ENCODE measurements at regions not wholly inside any gene's neighbourhood (a gene's known extent, or its start where the extent isn't known, plus 50 kb on each side); places are given as distances from the start of the nearest gene placed in this dataset.

DNA sequence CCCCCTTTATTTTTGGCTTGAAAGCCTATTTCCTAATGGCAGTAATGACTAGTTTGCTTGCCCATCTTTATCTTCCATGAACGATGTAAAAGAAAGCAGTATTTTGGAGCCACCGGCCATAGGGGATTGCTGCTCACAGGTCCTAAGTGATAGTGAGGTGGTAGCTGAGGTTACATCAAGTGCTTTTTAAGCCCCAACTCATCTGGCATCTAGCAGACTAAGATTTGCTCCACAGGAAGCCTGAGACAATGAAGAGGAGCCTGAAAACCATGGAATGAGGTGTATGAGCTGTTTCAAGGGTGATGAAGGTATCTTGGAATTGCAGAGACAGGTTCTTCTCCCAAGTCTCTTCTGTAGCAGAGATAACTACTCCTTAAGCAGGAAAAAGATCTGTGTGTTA, 496.3 kb downstream of the XPNPEP1 start:
- Histone ChIP-seq H3K9me2 (ENCODE audit: insufficient read depth, low read length) (no peaks in the 10 kb centered on the region), H3K27ac (ENCODE audit: low read length) (no peak overlapping the region), H4K20me1 (ENCODE audit: insufficient read depth) (no peaks in the 10 kb centered on the region), H3K4me3 (ENCODE audit: low read length) (no peak overlapping the region), H2AFZ (ENCODE audit: low read depth, low read length) (no peak overlapping the region), H3K27me3 (ENCODE audit: insufficient read depth, low read depth, low read length) (no peaks in the 10 kb centered on the region), H3K79me2 (replicated peaks; ENCODE audit: insufficient read depth, low read length) (no peaks in the 10 kb centered on the region), H3F3A (ENCODE audit: insufficient read depth, low read length, poor library complexity, severe bottlenecking) (no peaks in the 10 kb centered on the region), H3K4me2 (ENCODE audit: low read length) (no peak overlapping the region), H3K36me3 (ENCODE audit: insufficient read depth, low read length) (no peaks in the 10 kb centered on the region), H3K9me3 (ENCODE audit: low read length) (no peaks in the 10 kb centered on the region), H3K9ac (ENCODE audit: low read length) (no peak overlapping the region)
- no peak for TF ChIP-seq MXI1 (conservative IDR thresholded peaks at IDR 0.05; ENCODE audit: poor library complexity, severe bottlenecking)
- no peak for TF ChIP-seq EP300 (conservative IDR thresholded peaks at IDR 0.05; ENCODE audit: poor library complexity, severe bottlenecking)
- TF ChIP-seq, protein P1, sequence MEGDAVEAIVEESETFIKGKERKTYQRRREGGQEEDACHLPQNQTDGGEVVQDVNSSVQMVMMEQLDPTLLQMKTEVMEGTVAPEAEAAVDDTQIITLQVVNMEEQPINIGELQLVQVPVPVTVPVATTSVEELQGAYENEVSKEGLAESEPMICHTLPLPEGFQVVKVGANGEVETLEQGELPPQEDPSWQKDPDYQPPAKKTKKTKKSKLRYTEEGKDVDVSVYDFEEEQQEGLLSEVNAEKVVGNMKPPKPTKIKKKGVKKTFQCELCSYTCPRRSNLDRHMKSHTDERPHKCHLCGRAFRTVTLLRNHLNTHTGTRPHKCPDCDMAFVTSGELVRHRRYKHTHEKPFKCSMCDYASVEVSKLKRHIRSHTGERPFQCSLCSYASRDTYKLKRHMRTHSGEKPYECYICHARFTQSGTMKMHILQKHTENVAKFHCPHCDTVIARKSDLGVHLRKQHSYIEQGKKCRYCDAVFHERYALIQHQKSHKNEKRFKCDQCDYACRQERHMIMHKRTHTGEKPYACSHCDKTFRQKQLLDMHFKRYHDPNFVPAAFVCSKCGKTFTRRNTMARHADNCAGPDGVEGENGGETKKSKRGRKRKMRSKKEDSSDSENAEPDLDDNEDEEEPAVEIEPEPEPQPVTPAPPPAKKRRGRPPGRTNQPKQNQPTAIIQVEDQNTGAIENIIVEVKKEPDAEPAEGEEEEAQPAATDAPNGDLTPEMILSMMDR (IDR thresholded peaks at IDR 0.05; ENCODE audit: poor library complexity, severe bottlenecking): no peak
- no peak for TF ChIP-seq RAD21 (conservative IDR thresholded peaks at IDR 0.05)
- TF ChIP-seq EZH2 (IDR thresholded peaks at IDR 0.05; ENCODE audit: borderline replicate concordance, insufficient read depth, low read length, poor library complexity, severe bottlenecking): no peak
- no peak for TF ChIP-seq SMC3 (conservative IDR thresholded peaks at IDR 0.05; ENCODE audit: poor library complexity)
- TF ChIP-seq TAF1 (IDR thresholded peaks at IDR 0.05; ENCODE audit: low read depth): no peak

DNA sequence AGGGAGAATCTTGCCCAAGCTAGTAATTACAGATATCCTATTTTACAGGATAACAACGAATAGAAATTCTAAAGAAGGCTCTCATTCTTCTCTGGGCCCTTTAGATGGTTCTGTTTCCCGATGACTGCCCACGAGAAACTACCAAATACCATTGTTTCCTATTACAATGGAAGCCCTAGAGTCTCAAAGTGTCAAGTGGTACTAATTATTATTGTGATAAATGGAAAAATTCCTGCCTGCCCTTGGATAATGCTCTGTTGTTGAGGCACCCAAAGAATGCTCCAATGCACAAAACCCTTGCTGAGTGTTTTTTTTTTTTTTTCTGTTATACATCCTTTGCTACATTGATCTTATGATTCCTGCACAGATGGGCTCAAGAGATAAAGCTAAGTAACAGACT, 504.5 kb downstream of the XPNPEP1 start:
- Histone ChIP-seq H3K9me2 (ENCODE audit: insufficient read depth, low read length) (no peaks in the 10 kb centered on the region), H3K27me3 (ENCODE audit: insufficient read depth, low read depth, low read length) (no peaks in the 10 kb centered on the region), H3K79me2 (replicated peaks; ENCODE audit: insufficient read depth, low read length) (no peaks in the 10 kb centered on the region), H3K4me2 (ENCODE audit: low read length) (no peak overlapping the region), H3K9ac (ENCODE audit: low read length) (no peak overlapping the region), H3K36me3 (ENCODE audit: insufficient read depth, low read length) (no peaks in the 10 kb centered on the region), H3F3A (ENCODE audit: insufficient read depth, low read length, poor library complexity, severe bottlenecking) (no peaks in the 10 kb centered on the region), H4K20me1 (ENCODE audit: insufficient read depth) (no peaks in the 10 kb centered on the region), H2AFZ (ENCODE audit: low read depth, low read length) (no peak overlapping the region), H3K4me3 (ENCODE audit: low read length) (no peak overlapping the region), H3K9me3 (ENCODE audit: low read length) (no peaks in the 10 kb centered on the region), H3K27ac (ENCODE audit: low read length) (no peak overlapping the region)
- no peak for TF ChIP-seq EZH2 (IDR thresholded peaks at IDR 0.05; ENCODE audit: borderline replicate concordance, insufficient read depth, low read length, poor library complexity, severe bottlenecking)
- TF ChIP-seq, protein P2, sequence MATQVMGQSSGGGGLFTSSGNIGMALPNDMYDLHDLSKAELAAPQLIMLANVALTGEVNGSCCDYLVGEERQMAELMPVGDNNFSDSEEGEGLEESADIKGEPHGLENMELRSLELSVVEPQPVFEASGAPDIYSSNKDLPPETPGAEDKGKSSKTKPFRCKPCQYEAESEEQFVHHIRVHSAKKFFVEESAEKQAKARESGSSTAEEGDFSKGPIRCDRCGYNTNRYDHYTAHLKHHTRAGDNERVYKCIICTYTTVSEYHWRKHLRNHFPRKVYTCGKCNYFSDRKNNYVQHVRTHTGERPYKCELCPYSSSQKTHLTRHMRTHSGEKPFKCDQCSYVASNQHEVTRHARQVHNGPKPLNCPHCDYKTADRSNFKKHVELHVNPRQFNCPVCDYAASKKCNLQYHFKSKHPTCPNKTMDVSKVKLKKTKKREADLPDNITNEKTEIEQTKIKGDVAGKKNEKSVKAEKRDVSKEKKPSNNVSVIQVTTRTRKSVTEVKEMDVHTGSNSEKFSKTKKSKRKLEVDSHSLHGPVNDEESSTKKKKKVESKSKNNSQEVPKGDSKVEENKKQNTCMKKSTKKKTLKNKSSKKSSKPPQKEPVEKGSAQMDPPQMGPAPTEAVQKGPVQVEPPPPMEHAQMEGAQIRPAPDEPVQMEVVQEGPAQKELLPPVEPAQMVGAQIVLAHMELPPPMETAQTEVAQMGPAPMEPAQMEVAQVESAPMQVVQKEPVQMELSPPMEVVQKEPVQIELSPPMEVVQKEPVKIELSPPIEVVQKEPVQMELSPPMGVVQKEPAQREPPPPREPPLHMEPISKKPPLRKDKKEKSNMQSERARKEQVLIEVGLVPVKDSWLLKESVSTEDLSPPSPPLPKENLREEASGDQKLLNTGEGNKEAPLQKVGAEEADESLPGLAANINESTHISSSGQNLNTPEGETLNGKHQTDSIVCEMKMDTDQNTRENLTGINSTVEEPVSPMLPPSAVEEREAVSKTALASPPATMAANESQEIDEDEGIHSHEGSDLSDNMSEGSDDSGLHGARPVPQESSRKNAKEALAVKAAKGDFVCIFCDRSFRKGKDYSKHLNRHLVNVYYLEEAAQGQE (IDR thresholded peaks at IDR 0.05; ENCODE audit: borderline replicate concordance): no peak
- no peak for TF ChIP-seq EP300 (conservative IDR thresholded peaks at IDR 0.05; ENCODE audit: poor library complexity, severe bottlenecking)
- no peak for TF ChIP-seq TAF1 (IDR thresholded peaks at IDR 0.05; ENCODE audit: low read depth)
- TF ChIP-seq SMC3 (conservative IDR thresholded peaks at IDR 0.05; ENCODE audit: poor library complexity): no peak
- TF ChIP-seq RAD21 (conservative IDR thresholded peaks at IDR 0.05): no peak
- TF ChIP-seq, protein P1 (IDR thresholded peaks at IDR 0.05; ENCODE audit: poor library complexity, severe bottlenecking): no peak
- TF ChIP-seq MXI1 (conservative IDR thresholded peaks at IDR 0.05; ENCODE audit: poor library complexity, severe bottlenecking): no peak
- TF ChIP-seq POLR2AphosphoS5 (IDR thresholded peaks at IDR 0.05): no peak
